Esophagus muscularis mucosa (tissue), 4 donors: ENCODE measurements at regions not wholly inside any gene's neighbourhood (a gene's known extent, or its start where the extent isn't known, plus 50 kb on each side); places are given as distances from the start of the nearest gene placed in this dataset.

ENCODE experiments used
- DNase-seq: peaks from one replicate; pipeline ENCODE4 v3.0.0-alpha.2; 2017; ENCODE audit errors: extremely low spot score
- H3K27ac ChIP-seq, 4 donors: fragments of 200-600 bp; sonication (generic); replicated peaks in 1 of 4; 1 replicate in 3 of 4; 2 replicates in 1 of 4; pipeline ENCODE4 v1.5.1; 2016 to 2019; ENCODE audit warnings: mild to moderate bottlenecking in 1 of 4
- H3K27me3 ChIP-seq, 4 donors: fragments of 200-600 bp; sonication (generic); one replicate each; pipeline versions ENCODE4 v1.5.1 to v1.6.0; 2016 to 2019
- H3K36me3 ChIP-seq, 4 donors: fragments of 200-600 bp; sonication (generic); one replicate each; pipeline ENCODE4 v1.5.1; 2016 to 2019
- H3K4me1 ChIP-seq, 4 donors: fragments of 200-600 bp; sonication (generic); one replicate each; pipeline ENCODE4 v1.5.1; 2016 to 2019
- H3K4me3 ChIP-seq, 4 donors: fragments of 200-600 bp; sonication (generic); 1 replicate in 2 of 4; 2 replicates in 2 of 4; pipeline ENCODE4 v1.5.1; 2016 to 2019; ENCODE audit warnings: mild to moderate bottlenecking in 4 of 4, moderate library complexity in 1 of 4
- H3K9me3 ChIP-seq, 4 donors: fragments of 200-600 bp; sonication (generic); 1 replicate in 3 of 4; 2 replicates in 1 of 4; pipeline ENCODE4 v1.5.1; 2016 to 2019
- EP300 ChIP-seq: sonication (generic); formaldehyde crosslinking; IDR thresholded peaks from one replicate; pipeline ENCODE4 v1.6.1; 2017; ENCODE audit warnings: antibody characterized with exemption
- POLR2A ChIP-seq: fragments of 450-650 bp; IDR thresholded peaks from one replicate; pipeline ENCODE4 v1.6.1; 2017; ENCODE audit warnings: antibody characterized with exemption, moderate library complexity, mild to moderate bottlenecking, low read depth
- POLR2AphosphoS5 ChIP-seq, 2 donors: sonication (generic); formaldehyde crosslinking; IDR thresholded peaks; one replicate each; pipeline ENCODE4 v1.6.1; 2017; ENCODE audit warnings: antibody characterized with exemption in 2 of 2
- WGBS: methylation state at CpG from one replicate; pipeline ENCODE4 v1.1.5; 2018; 5-methylcytosine and 5-hydroxymethylcytosine counted together
- intact Hi-C: fragments of 100-400 bp; cut with DNase I; formaldehyde crosslinking; loops from one replicate; pipeline ENCODE4 v1.15.1; 2023
- TF ChIP-seq, protein P1 (sequence below), 3 experiments: fragments of 200-600 bp in 2 of 3; fragments of 450-650 bp in 1 of 3; sonication (generic) in 2 of 3; IDR thresholded peaks; one replicate each; pipeline ENCODE4 v1.5.1; 2017 to 2019; ENCODE audit warnings: antibody characterized with exemption in 3 of 3, mild to moderate bottlenecking in 2 of 3, moderate library complexity in 1 of 3

GRCh38 chr7:33692956-33693355 lies 212.4 kb upstream of the BMPER start:
- peak; percentile 19 for DNase-seq
- Histone ChIP-seq H3K4me1 (no peaks in the 10 kb centered on the region), H3K36me3 (no peaks in the 10 kb centered on the region), H3K27me3 (no peaks in the 10 kb centered on the region), H3K4me3 (no peak overlapping the region), H3K27ac (no peak overlapping the region), H3K9me3 (no peaks in the 10 kb centered on the region)
- no peak for TF ChIP-seq POLR2A
- TF ChIP-seq, protein P1, sequence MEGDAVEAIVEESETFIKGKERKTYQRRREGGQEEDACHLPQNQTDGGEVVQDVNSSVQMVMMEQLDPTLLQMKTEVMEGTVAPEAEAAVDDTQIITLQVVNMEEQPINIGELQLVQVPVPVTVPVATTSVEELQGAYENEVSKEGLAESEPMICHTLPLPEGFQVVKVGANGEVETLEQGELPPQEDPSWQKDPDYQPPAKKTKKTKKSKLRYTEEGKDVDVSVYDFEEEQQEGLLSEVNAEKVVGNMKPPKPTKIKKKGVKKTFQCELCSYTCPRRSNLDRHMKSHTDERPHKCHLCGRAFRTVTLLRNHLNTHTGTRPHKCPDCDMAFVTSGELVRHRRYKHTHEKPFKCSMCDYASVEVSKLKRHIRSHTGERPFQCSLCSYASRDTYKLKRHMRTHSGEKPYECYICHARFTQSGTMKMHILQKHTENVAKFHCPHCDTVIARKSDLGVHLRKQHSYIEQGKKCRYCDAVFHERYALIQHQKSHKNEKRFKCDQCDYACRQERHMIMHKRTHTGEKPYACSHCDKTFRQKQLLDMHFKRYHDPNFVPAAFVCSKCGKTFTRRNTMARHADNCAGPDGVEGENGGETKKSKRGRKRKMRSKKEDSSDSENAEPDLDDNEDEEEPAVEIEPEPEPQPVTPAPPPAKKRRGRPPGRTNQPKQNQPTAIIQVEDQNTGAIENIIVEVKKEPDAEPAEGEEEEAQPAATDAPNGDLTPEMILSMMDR (IDR thresholded peaks at IDR 0.05) = no peak
- WGBS = 56% methylated on average over 4 of the region's 4 CpGs
- intact Hi-C loops = no loop called here

GRCh38 chr7:33694006-33694405 lies 211.3 kb upstream of the BMPER start:
- no peaks in the 10 kb centered on the region for H3K9me3 ChIP-seq
- TF ChIP-seq EP300 = no peak
- no peak for TF ChIP-seq POLR2A
- TF ChIP-seq, protein P1 (IDR thresholded peaks at IDR 0.05) = no peak
- no peak for TF ChIP-seq POLR2AphosphoS5 (IDR thresholded peaks at IDR 0.05)
- no peak overlapping the region for H3K27ac ChIP-seq
- intact Hi-C loops = no loop called here
- H3K36me3 ChIP-seq = no peaks in the 10 kb centered on the region
- H3K4me3 ChIP-seq = no peak overlapping the region
- no peaks in the 10 kb centered on the region for H3K4me1 ChIP-seq
- H3K27me3 ChIP-seq = no peaks in the 10 kb centered on the region
- 69% methylated on average over 2 of the region's 2 CpGs for WGBS
- no peak for DNase-seq

DNA sequence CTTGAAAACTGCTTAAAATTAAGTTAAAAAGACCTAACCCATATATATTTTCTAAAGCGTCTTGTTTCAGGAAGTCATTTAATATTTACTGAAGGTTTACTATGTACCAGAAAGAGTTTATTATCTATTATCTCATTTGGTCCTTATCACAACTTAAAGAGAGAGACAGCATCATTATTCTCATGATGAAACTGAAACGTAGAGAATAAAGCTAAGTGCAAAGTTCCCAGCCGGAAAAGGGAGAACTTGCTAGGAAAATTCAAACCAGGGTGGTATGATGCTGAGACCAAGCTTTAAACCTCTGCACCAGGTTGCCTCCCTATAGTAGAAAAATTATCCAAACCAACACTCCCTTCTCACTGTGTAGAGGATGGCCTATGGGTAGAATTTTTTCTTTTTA lies 207.7 kb upstream of the BMPER start:
- no peaks in the 10 kb centered on the region for H3K4me1 ChIP-seq
- H3K27ac ChIP-seq = no peak overlapping the region
- peaks cover 0 to 28% (median 15%) of the 10 kb centered on the region in 4 donors for H3K9me3 ChIP-seq
- no peaks in the 10 kb centered on the region for H3K27me3 ChIP-seq
- TF ChIP-seq, protein P1 (IDR thresholded peaks at IDR 0.05) = no peak
- TF ChIP-seq EP300 = no peak
- no peak for TF ChIP-seq POLR2AphosphoS5 (IDR thresholded peaks at IDR 0.05)
- TF ChIP-seq POLR2A = no peak
- no peaks in the 10 kb centered on the region for H3K36me3 ChIP-seq
- no peak overlapping the region for H3K4me3 ChIP-seq
- WGBS = 71% methylated on average over 3 of the region's 3 CpGs
- DNase-seq = no peak
- intact Hi-C loops = no loop called here

- no peak overlapping the region for H3K27ac ChIP-seq
- DNase-seq = peak; percentile 42
- H3K4me3 ChIP-seq = no peak overlapping the region
- H3K36me3 ChIP-seq = no peaks in the 10 kb centered on the region
- H3K9me3 ChIP-seq = peaks cover 0 to 28% (median 15%) of the 10 kb centered on the region in 4 donors
- 92% methylated on average over 7 of the region's 7 CpGs for WGBS
- intact Hi-C loops = no loop called here
- no peaks in the 10 kb centered on the region for H3K4me1 ChIP-seq
- TF ChIP-seq POLR2AphosphoS5 (IDR thresholded peaks at IDR 0.05) = no peak
- TF ChIP-seq, protein P1 (IDR thresholded peaks at IDR 0.05) = no peak
- no peak for TF ChIP-seq POLR2A
- no peak for TF ChIP-seq EP300
- H3K27me3 ChIP-seq = no peaks in the 10 kb centered on the region
Measured at GRCh38 chr7:33698041-33698440, 207.3 kb upstream of the BMPER start.

GRCh38 chr7:33698692-33699128 lies 206.6 kb upstream of the BMPER start:
- DNase-seq = no peak
- 91% methylated on average over 6 of the region's 6 CpGs for WGBS
- intact Hi-C loops = no loop called here

More at GRCh38 chr7:33698692-33699128, 206.6 kb upstream of the BMPER start:
- peaks cover 0 to 28% (median 15%) of the 10 kb centered on the region in 4 donors for H3K9me3 ChIP-seq
- TF ChIP-seq EP300 (no peak), POLR2AphosphoS5 (IDR thresholded peaks at IDR 0.05) (no peak), POLR2A (no peak)
- TF ChIP-seq, protein P1 (IDR thresholded peaks at IDR 0.05) = no peak
- no peak overlapping the region for H3K4me3 ChIP-seq
- H3K27ac ChIP-seq = no peak overlapping the region
- no peaks in the 10 kb centered on the region for H3K27me3 ChIP-seq
- no peaks in the 10 kb centered on the region for H3K36me3 ChIP-seq
- H3K4me1 ChIP-seq = no peaks in the 10 kb centered on the region
